ENCODE measurements at regions not wholly inside any gene's neighbourhood (a gene's known extent, or its start where the extent isn't known, plus 50 kb on each side); places are given as distances from the start of the nearest gene placed in this dataset.

DNA sequence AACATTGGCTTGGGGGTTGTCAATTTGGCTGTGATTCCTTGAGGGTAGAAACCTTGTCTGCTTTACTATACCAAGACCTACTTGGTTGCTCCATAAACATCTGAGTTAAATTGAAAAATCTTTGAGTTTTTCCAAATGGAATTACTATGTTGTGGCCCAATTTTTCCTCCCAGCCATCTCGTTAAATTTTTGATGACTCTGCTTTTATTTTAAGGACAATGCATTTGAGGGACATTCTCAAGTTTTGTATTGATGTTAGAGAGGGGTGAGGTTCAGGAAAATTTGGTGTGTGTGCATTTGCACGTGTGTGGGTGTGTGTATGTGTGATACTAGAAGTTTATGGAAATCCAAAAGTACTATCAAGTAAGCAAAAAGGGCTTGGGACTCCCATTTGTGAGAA, 491.4 kb upstream of the KLF4 start:
- TF ChIP-seq, protein P1, sequence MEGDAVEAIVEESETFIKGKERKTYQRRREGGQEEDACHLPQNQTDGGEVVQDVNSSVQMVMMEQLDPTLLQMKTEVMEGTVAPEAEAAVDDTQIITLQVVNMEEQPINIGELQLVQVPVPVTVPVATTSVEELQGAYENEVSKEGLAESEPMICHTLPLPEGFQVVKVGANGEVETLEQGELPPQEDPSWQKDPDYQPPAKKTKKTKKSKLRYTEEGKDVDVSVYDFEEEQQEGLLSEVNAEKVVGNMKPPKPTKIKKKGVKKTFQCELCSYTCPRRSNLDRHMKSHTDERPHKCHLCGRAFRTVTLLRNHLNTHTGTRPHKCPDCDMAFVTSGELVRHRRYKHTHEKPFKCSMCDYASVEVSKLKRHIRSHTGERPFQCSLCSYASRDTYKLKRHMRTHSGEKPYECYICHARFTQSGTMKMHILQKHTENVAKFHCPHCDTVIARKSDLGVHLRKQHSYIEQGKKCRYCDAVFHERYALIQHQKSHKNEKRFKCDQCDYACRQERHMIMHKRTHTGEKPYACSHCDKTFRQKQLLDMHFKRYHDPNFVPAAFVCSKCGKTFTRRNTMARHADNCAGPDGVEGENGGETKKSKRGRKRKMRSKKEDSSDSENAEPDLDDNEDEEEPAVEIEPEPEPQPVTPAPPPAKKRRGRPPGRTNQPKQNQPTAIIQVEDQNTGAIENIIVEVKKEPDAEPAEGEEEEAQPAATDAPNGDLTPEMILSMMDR (IDR thresholded peaks at IDR 0.05; ENCODE audit: insufficient read depth, low read length, missing control alignments): no peak
- no peak for DNase-seq (ENCODE audit: low read depth, low spot score)
- POLR2A ChIA-PET: no interaction called here
- no peak overlapping the region for H3K4me3 ChIP-seq (ENCODE audit: low read depth, low read length)
- CTCF ChIA-PET: no interaction called here

DNA sequence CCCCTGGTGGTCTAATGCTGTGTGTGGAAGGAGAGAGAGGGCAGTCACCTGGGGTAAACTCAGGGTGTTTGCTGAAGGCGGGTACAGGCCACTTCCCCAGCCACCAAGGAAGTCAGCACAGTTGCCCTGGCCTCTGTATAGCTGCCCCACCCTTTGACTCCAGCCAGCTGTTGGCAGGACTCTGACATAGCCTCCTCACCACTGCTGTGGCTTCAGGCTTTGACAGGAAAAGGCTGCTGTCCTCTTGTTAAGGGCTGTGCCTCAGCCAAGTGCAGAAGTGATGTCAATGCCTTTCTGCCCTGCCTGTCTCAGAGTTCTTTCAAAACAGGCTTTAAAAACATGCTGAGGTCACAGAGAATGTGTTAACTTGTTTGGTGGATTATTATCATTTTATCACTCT, 487.2 kb upstream of the KLF4 start:
- TF ChIP-seq, protein P1 (IDR thresholded peaks at IDR 0.05; ENCODE audit: insufficient read depth, low read length, missing control alignments): no peak
- no peak overlapping the region for H3K4me3 ChIP-seq (ENCODE audit: low read depth, low read length)
- DNase-seq (ENCODE audit: low read depth, low spot score): no peak
- POLR2A ChIA-PET: interaction anchor here (0.6 kb wide), 1 partner anchor 14 kb away, joined by 3 read pairs; no protein-coding TSS in a partner anchor
- CTCF ChIA-PET: interaction anchor here (0.7 kb wide), 1 partner anchor 590 kb away, joined by 3 read pairs; no protein-coding TSS in a partner anchor

DNA sequence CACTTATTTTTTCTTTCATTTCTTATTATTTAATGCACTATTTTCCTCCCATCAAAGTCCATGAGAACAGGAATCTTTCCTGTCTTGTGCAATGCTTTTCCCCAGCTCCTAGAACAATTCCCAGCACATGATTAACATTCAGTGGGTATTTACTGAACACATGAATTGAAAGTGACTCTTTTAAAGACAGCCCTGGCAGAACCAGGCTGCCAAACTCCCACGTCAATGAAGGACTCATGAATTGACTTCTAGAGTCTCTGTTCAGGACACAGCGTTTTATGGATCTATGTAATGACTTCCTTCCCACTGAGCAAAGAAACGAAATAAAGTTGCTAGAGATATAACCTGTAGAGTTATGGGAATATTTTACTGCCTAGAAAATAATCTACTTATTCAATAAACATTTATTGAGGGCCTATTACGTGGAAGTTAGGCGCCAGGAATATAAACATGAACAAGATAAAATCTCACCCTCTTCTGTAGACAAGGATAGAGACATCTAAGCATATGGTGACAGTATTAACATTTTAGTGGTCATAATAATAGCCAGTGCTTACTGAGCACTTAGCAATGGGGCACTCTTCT, 485.9 kb upstream of the KLF4 start:
- ChIA-PET CTCF (no interaction called here), POLR2A (no interaction called here)
- TF ChIP-seq, protein P1 (IDR thresholded peaks at IDR 0.05; ENCODE audit: insufficient read depth, low read length, missing control alignments): no peak
- H3K4me3 ChIP-seq (ENCODE audit: low read depth, low read length): no peak overlapping the region
- DNase-seq (ENCODE audit: low read depth, low spot score): no peak

DNA sequence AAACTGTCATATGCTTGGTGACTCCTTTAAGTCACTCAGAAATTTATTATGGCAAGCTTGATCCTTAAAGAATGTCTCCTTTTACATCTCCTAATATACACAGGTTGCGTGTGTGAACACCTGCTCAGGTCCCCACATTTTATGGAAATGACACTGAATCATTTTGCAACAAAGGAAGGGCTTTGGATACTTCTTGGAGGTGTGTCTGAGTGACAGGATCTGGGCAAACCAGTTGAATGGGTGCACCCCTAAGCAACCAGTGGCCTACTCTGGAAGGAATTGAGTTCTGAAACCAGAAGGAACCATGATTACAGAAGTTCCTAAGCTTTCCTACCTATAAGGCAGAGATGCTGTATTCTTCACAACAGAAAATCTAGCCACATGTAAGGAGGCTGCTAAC, 483.9 kb upstream of the KLF4 start:
- no peak overlapping the region for H3K4me3 ChIP-seq (ENCODE audit: low read depth, low read length)
- TF ChIP-seq, protein P1 (IDR thresholded peaks at IDR 0.05; ENCODE audit: insufficient read depth, low read length, missing control alignments): no peak
- POLR2A ChIA-PET: no interaction called here
- CTCF ChIA-PET: no interaction called here
- no peak for DNase-seq (ENCODE audit: low read depth, low spot score)

DNA sequence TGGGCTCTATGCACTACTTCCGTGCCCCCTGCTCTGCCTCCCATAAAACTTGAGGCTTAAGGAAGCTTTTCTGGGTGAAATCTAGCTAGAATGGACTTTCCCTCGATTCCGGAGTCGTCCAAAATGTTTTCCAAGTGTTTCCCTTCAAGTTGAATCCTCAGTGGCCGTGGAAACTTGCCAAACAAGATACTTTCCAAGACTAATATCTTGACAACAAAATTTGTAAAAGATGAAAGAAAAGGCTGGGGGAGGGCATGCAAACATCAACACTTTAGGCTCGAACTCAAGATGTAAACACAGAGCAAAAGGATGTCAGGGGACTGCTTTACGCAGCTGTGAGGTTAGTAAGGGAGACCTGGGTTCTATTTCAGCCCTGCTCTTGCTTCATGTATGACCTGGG, 482.8 kb upstream of the KLF4 start:
- ChIA-PET CTCF (no interaction called here), POLR2A (no interaction called here)
- no peak overlapping the region for H3K4me3 ChIP-seq (ENCODE audit: low read depth, low read length)
- TF ChIP-seq, protein P1 (IDR thresholded peaks at IDR 0.05; ENCODE audit: insufficient read depth, low read length, missing control alignments): no peak
- no peak for DNase-seq (ENCODE audit: low read depth, low spot score)

DNA sequence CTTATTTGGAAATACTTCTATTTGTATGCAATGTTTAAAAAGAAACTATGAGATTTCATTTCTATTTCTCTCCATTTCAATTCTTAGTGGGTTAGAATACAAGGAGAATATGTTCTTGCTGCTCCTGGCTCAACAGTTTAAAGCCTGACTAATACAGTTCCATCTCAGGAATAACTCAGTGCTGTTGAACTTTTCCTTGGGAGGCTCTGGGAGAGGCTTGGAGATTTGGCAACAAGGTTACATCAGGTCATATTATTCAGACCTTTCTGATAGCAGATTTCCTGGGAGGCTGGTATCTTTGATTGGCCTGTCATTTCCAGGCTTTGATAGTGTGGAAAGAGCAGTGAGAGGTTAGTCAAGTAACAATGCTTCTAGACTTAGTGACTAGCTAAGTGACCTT, 481.7 kb upstream of the KLF4 start:
- H3K4me3 ChIP-seq (ENCODE audit: low read depth, low read length): no peak overlapping the region
- TF ChIP-seq, protein P1 (IDR thresholded peaks at IDR 0.05; ENCODE audit: insufficient read depth, low read length, missing control alignments): no peak
- DNase-seq (ENCODE audit: low read depth, low spot score): no peak
- ChIA-PET CTCF (no interaction called here), POLR2A (interaction anchor here (0.6 kb wide), 1 partner anchor 40 kb away, joined by 4 read pairs; no protein-coding TSS in a partner anchor)
